ENCODE measurements at regions not wholly inside any gene's neighbourhood (a gene's known extent, or its start where the extent isn't known, plus 50 kb on each side); places are given as distances from the start of the nearest gene placed in this dataset.

DNA sequence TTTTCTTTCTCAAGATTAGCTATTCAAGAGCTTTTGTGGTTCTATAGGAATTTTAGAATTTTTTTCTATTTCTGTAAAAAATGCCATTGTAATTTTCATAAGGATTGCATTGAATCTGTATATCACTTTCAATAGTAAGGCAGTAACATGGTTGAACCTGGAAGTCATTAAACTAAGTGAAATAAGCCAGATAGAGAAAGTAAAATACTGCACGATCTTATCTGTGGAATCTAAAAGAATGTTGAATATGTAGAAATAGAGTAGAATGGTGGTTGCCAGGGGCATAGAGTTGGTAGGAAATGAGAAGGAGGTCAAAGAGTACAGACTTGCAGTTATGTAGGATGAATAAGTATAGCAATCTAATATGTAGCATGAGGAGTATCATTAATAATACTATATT is 1073.5 kb upstream of the LRRN3 start:
- TF ChIP-seq HDAC2 (CRISPR knock-in tag; IDR thresholded peaks at IDR 0.05) (no peak), MEF2D (CRISPR knock-in tag; IDR thresholded peaks at IDR 0.05) (no peak), ZNF614 (CRISPR knock-in tag; IDR thresholded peaks at IDR 0.05; ENCODE audit: borderline replicate concordance) (no peak), PRPF4 (IDR thresholded peaks at IDR 0.05; ENCODE audit: low read depth, low read length, poor library complexity, severe bottlenecking) (no peak)
- TF ChIP-seq, protein P1, sequence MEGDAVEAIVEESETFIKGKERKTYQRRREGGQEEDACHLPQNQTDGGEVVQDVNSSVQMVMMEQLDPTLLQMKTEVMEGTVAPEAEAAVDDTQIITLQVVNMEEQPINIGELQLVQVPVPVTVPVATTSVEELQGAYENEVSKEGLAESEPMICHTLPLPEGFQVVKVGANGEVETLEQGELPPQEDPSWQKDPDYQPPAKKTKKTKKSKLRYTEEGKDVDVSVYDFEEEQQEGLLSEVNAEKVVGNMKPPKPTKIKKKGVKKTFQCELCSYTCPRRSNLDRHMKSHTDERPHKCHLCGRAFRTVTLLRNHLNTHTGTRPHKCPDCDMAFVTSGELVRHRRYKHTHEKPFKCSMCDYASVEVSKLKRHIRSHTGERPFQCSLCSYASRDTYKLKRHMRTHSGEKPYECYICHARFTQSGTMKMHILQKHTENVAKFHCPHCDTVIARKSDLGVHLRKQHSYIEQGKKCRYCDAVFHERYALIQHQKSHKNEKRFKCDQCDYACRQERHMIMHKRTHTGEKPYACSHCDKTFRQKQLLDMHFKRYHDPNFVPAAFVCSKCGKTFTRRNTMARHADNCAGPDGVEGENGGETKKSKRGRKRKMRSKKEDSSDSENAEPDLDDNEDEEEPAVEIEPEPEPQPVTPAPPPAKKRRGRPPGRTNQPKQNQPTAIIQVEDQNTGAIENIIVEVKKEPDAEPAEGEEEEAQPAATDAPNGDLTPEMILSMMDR (CRISPR knock-in tag; IDR thresholded peaks at IDR 0.05), result no peak
- TF ChIP-seq, protein P2, sequence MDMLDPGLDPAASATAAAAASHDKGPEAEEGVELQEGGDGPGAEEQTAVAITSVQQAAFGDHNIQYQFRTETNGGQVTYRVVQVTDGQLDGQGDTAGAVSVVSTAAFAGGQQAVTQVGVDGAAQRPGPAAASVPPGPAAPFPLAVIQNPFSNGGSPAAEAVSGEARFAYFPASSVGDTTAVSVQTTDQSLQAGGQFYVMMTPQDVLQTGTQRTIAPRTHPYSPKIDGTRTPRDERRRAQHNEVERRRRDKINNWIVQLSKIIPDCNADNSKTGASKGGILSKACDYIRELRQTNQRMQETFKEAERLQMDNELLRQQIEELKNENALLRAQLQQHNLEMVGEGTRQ (IDR thresholded peaks at IDR 0.05; ENCODE audit: low read depth, low read length), result no peak
- TF ChIP-seq, protein P2 (CRISPR knock-in tag; IDR thresholded peaks at IDR 0.05; ENCODE audit: borderline replicate concordance), result no peak
- TF ChIP-seq, protein P3, sequence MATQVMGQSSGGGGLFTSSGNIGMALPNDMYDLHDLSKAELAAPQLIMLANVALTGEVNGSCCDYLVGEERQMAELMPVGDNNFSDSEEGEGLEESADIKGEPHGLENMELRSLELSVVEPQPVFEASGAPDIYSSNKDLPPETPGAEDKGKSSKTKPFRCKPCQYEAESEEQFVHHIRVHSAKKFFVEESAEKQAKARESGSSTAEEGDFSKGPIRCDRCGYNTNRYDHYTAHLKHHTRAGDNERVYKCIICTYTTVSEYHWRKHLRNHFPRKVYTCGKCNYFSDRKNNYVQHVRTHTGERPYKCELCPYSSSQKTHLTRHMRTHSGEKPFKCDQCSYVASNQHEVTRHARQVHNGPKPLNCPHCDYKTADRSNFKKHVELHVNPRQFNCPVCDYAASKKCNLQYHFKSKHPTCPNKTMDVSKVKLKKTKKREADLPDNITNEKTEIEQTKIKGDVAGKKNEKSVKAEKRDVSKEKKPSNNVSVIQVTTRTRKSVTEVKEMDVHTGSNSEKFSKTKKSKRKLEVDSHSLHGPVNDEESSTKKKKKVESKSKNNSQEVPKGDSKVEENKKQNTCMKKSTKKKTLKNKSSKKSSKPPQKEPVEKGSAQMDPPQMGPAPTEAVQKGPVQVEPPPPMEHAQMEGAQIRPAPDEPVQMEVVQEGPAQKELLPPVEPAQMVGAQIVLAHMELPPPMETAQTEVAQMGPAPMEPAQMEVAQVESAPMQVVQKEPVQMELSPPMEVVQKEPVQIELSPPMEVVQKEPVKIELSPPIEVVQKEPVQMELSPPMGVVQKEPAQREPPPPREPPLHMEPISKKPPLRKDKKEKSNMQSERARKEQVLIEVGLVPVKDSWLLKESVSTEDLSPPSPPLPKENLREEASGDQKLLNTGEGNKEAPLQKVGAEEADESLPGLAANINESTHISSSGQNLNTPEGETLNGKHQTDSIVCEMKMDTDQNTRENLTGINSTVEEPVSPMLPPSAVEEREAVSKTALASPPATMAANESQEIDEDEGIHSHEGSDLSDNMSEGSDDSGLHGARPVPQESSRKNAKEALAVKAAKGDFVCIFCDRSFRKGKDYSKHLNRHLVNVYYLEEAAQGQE (IDR thresholded peaks at IDR 0.05; ENCODE audit: borderline replicate concordance in 1 of 2, low read depth in 1 of 2, low read length in 2 of 2), result no peak
